Vagina (tissue), 2 donors: ENCODE measurements at regions not wholly inside any gene's neighbourhood (a gene's known extent, or its start where the extent isn't known, plus 50 kb on each side); places are given as distances from the start of the nearest gene placed in this dataset.

Experiments
- DNase-seq, 2 donors: peaks; one replicate each; pipeline ENCODE4 v3.0.0-alpha.2; 2017; ENCODE audit errors: extremely low spot score in 2 of 2
- H3K27ac ChIP-seq: fragments of 200-600 bp; sonication (generic); one replicate; pipeline ENCODE4 v1.5.1; 2019
- H3K27me3 ChIP-seq: fragments of 200-600 bp; sonication (generic); one replicate; pipeline ENCODE4 v1.5.1; 2019
- H3K36me3 ChIP-seq, 2 donors: fragments of 200-600 bp; sonication (generic); one replicate each; pipeline ENCODE4 v1.5.1; 2017 to 2019
- H3K4me1 ChIP-seq: fragments of 200-600 bp; sonication (generic); one replicate; pipeline ENCODE4 v1.5.1; 2019
- H3K4me3 ChIP-seq, 2 donors: fragments of 200-600 bp; sonication (generic); 1 replicate in 1 of 2; 2 replicates in 1 of 2; pipeline ENCODE4 v1.5.1; 2016 to 2019
- H3K9me3 ChIP-seq: fragments of 200-600 bp; sonication (generic); one replicate; pipeline ENCODE4 v1.5.1; 2019
- CTCF ChIP-seq, 3 experiments: fragments of 450-650 bp in 2 of 3; fragments of 200-600 bp in 1 of 3; sonication (generic) in 1 of 3; IDR thresholded peaks; one replicate each; pipeline ENCODE4 v1.5.1; 2017 to 2019; ENCODE audit warnings: antibody characterized with exemption in 3 of 3, mild to moderate bottlenecking in 2 of 3, moderate library complexity in 2 of 3
- POLR2A ChIP-seq, 2 donors: fragments of 450-650 bp; IDR thresholded peaks; one replicate each; pipeline ENCODE4 v1.6.1; 2017; ENCODE audit warnings: antibody characterized with exemption in 2 of 2, mild to moderate bottlenecking in 2 of 2, moderate library complexity in 2 of 2
- POLR2AphosphoS5 ChIP-seq, 2 donors: sonication (generic); formaldehyde crosslinking; IDR thresholded peaks; one replicate each; pipeline ENCODE4 v1.9.0; 2017; ENCODE audit warnings: antibody characterized with exemption in 2 of 2, mild to moderate bottlenecking in 2 of 2, low read depth in 1 of 2; ENCODE audit not compliant: insufficient read depth in 1 of 2
- intact Hi-C: fragments of 100-400 bp; cut with DNase I; formaldehyde crosslinking; loops from one replicate; pipeline ENCODE4 v1.15.1; 2023

GRCh38 chr20:58568483-58569240, 53.5 kb upstream of the APCDD1L start:
- Histone ChIP-seq H3K9me3 (no peaks in the 10 kb centered on the region), H3K4me3 (no peak overlapping the region), H3K27me3 (no peaks in the 10 kb centered on the region), H3K36me3 (no peaks in the 10 kb centered on the region), H3K4me1 (peaks cover 15% of the 10 kb centered on the region), H3K27ac (no peak overlapping the region)
- DNase-seq: no peak
- no peak for TF ChIP-seq POLR2A (IDR thresholded peaks at IDR 0.05)
- TF ChIP-seq CTCF (IDR thresholded peaks at IDR 0.05): no peak
- TF ChIP-seq POLR2AphosphoS5 (IDR thresholded peaks at IDR 0.05; ENCODE audit: insufficient read depth in 1 of 2, low read depth in 1 of 2): no peak
- intact Hi-C loops: no loop called here

GRCh38 chr20:58568126-58568482, 52.9 kb upstream of the APCDD1L start:
- Histone ChIP-seq H3K9me3 (no peaks in the 10 kb centered on the region), H3K4me1 (peaks cover 15% of the 10 kb centered on the region), H3K27me3 (no peaks in the 10 kb centered on the region), H3K4me3 (no peak overlapping the region), H3K36me3 (no peaks in the 10 kb centered on the region), H3K27ac (no peak overlapping the region)
- TF ChIP-seq POLR2A (IDR thresholded peaks at IDR 0.05) (no peak), CTCF (IDR thresholded peaks at IDR 0.05) (no peak), POLR2AphosphoS5 (IDR thresholded peaks at IDR 0.05; ENCODE audit: insufficient read depth in 1 of 2, low read depth in 1 of 2) (no peak)
- intact Hi-C loops: no loop called here
- no peak for DNase-seq

- intact Hi-C loops: no loop called here
Measured at GRCh38 chr20:58567437-58567836, 52.2 kb upstream of the APCDD1L start.

GRCh38 chr20:58566981-58567380, 51.8 kb upstream of the APCDD1L start:
- Histone ChIP-seq H3K27ac (no peak overlapping the region), H3K27me3 (no peaks in the 10 kb centered on the region), H3K4me3 (no peak overlapping the region), H3K9me3 (no peaks in the 10 kb centered on the region), H3K36me3 (no peaks in the 10 kb centered on the region), H3K4me1 (peaks cover 15% of the 10 kb centered on the region)
- DNase-seq: no peak
- TF ChIP-seq POLR2A (IDR thresholded peaks at IDR 0.05): no peak
- TF ChIP-seq POLR2AphosphoS5 (IDR thresholded peaks at IDR 0.05; ENCODE audit: insufficient read depth in 1 of 2, low read depth in 1 of 2): no peak
- no peak for TF ChIP-seq CTCF (IDR thresholded peaks at IDR 0.05)
- intact Hi-C loops: no loop called here

More at GRCh38 chr20:58567437-58567836, 52.2 kb upstream of the APCDD1L start:
- Histone ChIP-seq H3K4me1 (peaks cover 15% of the 10 kb centered on the region), H3K27me3 (no peaks in the 10 kb centered on the region), H3K36me3 (no peaks in the 10 kb centered on the region), H3K4me3 (no peak overlapping the region), H3K9me3 (no peaks in the 10 kb centered on the region), H3K27ac (no peak overlapping the region)
- TF ChIP-seq CTCF (IDR thresholded peaks at IDR 0.05) (no peak), POLR2A (IDR thresholded peaks at IDR 0.05) (no peak), POLR2AphosphoS5 (IDR thresholded peaks at IDR 0.05; ENCODE audit: insufficient read depth in 1 of 2, low read depth in 1 of 2) (no peak)
- no peak for DNase-seq

- H3K36me3 ChIP-seq: no peaks in the 10 kb centered on the region
- intact Hi-C loops: no loop called here
- no peak overlapping the region for H3K4me3 ChIP-seq
- H3K27ac ChIP-seq: no peak overlapping the region
- H3K4me1 ChIP-seq: peaks cover 15% of the 10 kb centered on the region
- no peaks in the 10 kb centered on the region for H3K27me3 ChIP-seq
- no peak for TF ChIP-seq POLR2AphosphoS5 (IDR thresholded peaks at IDR 0.05; ENCODE audit: insufficient read depth in 1 of 2, low read depth in 1 of 2)
- no peak for TF ChIP-seq POLR2A (IDR thresholded peaks at IDR 0.05)
- no peak for TF ChIP-seq CTCF (IDR thresholded peaks at IDR 0.05)
- no peak for DNase-seq
- H3K9me3 ChIP-seq: no peaks in the 10 kb centered on the region
Measured at GRCh38 chr20:58565461-58566175, 50.4 kb upstream of the APCDD1L start.
